ENCODE measurements at regions not wholly inside any gene's neighbourhood (a gene's known extent, or its start where the extent isn't known, plus 50 kb on each side); places are given as distances from the start of the nearest gene placed in this dataset.

DNA sequence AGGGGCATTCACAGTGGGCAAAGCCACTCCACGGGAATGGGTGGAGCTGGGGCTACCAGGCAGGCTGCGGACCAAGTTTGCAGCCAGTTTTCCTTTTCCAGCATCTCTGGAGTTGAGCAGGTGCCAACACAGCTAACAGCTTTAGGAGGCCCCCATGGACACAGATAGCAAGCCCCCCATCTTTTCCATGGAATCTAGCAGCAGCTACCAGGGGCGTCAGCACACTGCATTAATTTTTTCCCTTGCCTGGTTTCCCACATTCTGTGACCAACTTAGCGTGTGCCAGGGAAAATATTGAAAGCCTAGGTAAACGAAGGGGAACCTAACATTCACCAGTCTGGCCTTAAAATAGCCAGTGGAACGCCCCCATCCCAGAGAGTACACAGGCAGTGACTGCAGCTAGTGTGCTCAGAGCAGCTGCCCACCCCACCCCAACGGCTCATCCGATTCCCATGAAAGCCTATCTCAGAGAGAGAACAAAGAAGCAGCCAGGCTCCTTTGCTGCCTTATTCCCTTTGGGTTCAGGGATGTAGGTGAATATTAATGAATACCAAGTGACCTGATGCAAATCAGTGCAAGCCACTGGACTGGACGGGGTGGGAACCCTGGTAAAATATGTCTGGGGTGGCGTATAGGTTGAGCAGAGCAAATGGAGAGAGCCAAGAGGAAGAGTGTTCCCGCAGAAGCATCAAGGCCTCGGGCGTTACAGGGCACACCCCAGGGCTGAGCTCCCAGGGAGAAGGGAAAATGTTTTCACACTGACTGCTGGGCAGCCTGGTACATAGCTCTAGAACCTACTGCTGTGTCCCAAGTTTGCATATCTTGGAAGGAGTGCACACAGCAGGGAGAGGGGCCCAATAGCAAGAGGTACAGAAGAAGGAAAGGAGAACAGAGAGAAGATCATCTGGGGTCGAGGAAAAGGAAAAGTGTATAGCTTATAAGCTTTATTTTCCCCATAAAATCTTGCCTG is 73.9 kb upstream of the SOX9 start:
- no peak overlapping the region for H2BK5ac ChIP-seq (ENCODE audit: low read depth, low read length, poor library complexity, severe bottlenecking)
- dilution Hi-C loops (cut with HindIII; ENCODE audit: low sequenced_read_pairs, unreplicated experiment) (no loop called here), intact Hi-C loops (cut with micrococcal nuclease) (no loop called here), in situ Hi-C loops (cut with MboI; ENCODE audit: low sequenced_read_pairs) (no loop called here)
- CTCF ChIA-PET = no interaction called here
- DNase-seq (no peak), ATAC-seq (ENCODE audit: low read depth) (no peak)
- H3K4ac ChIP-seq (ENCODE audit: low read depth, low read length) = no peak overlapping the region
- H3K4me2 ChIP-seq (ENCODE audit: low read depth, low read length) = no peak overlapping the region
- H3K9ac ChIP-seq (ENCODE audit: low read depth, low read length) = no peak overlapping the region
- no peaks in the 10 kb centered on the region for H3K4me1 ChIP-seq (ENCODE audit: control insufficient read depth, insufficient read depth, low read length)
- TF ChIP-seq MAFK (IDR thresholded peaks at IDR 0.05; ENCODE audit: low read depth, low read length) (no peak), CEBPB (IDR thresholded peaks at IDR 0.05; ENCODE audit: low read depth, low read length) (no peak), FOS (IDR thresholded peaks at IDR 0.05; ENCODE audit: low read depth, low read length) (no peak), BHLHE40 (IDR thresholded peaks at IDR 0.05; ENCODE audit: low read depth, low read length) (no peak), CHD1 (IDR thresholded peaks at IDR 0.05; ENCODE audit: low read depth, low read length) (no peak)
- TF ChIP-seq, protein P1, sequence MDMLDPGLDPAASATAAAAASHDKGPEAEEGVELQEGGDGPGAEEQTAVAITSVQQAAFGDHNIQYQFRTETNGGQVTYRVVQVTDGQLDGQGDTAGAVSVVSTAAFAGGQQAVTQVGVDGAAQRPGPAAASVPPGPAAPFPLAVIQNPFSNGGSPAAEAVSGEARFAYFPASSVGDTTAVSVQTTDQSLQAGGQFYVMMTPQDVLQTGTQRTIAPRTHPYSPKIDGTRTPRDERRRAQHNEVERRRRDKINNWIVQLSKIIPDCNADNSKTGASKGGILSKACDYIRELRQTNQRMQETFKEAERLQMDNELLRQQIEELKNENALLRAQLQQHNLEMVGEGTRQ (IDR thresholded peaks at IDR 0.05; ENCODE audit: low read depth, low read length) = no peak
- no peak overlapping the region for H3K18ac ChIP-seq (ENCODE audit: low read depth, low read length)
- no peaks in the 10 kb centered on the region for H3K79me1 ChIP-seq (ENCODE audit: low read depth in 1 of 2, low read length in 2 of 2)
- H3K27ac ChIP-seq (ENCODE audit: insufficient read depth, low read length) = no peak overlapping the region
- H3K9me3 ChIP-seq (ENCODE audit: control insufficient read depth, insufficient read depth, low read length) = no peaks in the 10 kb centered on the region
- H2AK5ac ChIP-seq (ENCODE audit: low read depth, low read length) = no peak overlapping the region
- H3K14ac ChIP-seq (replicated peaks; ENCODE audit: low read depth, low read length) = no peak overlapping the region
- H3K27me3 ChIP-seq (ENCODE audit: control insufficient read depth, insufficient read depth, low read length) = 0 out of 2 replicates have a peak, but pooled peaks cover under 1% of the 10 kb centered on the region
- H3K23ac ChIP-seq (ENCODE audit: low read depth, low read length) = no peak overlapping the region
- H2BK20ac ChIP-seq (ENCODE audit: low read depth, low read length) = no peak overlapping the region
- H4K91ac ChIP-seq (ENCODE audit: insufficient read depth, low read depth, low read length) = no peak overlapping the region
- H3K9me1 ChIP-seq (ENCODE audit: insufficient read depth, low read length) = no peaks in the 10 kb centered on the region; the same call in 1 of the 2 replicates
- no peak overlapping the region for H2BK120ac ChIP-seq (ENCODE audit: low read depth, low read length)
- no peak overlapping the region for H2BK15ac ChIP-seq (ENCODE audit: low read depth, low read length)
- POLR2A ChIA-PET (ENCODE audit: unreplicated experiment) = no interaction called here
- no peaks in the 10 kb centered on the region for H3K36me3 ChIP-seq (ENCODE audit: control insufficient read depth, insufficient read depth, low read length)
- 52% methylated on average over 7 of the region's 14 CpGs; no CpG with 5 or more reads in 1 of the 2 experiments for WGBS, 2 experiments (ENCODE audit: extremely low coverage in 2 of 2, insufficient read length in 1 of 2)
- no peaks in the 10 kb centered on the region for H4K20me1 ChIP-seq (ENCODE audit: insufficient read depth, low read length)
- no peak overlapping the region for H3K4me3 ChIP-seq (ENCODE audit: insufficient read depth, low read depth, low read length)
- no peak overlapping the region for H2AK9ac ChIP-seq (replicated peaks; ENCODE audit: low read depth, low read length, poor library complexity)
- H2AFZ ChIP-seq (replicated peaks; ENCODE audit: low read length, poor library complexity) = no peak overlapping the region
- no peak overlapping the region for H4K5ac ChIP-seq (ENCODE audit: low read depth, low read length)
- no peak overlapping the region for H4K8ac ChIP-seq (ENCODE audit: low read depth in 2 of 2, low read length in 2 of 2)
- no TSS peak for BruUV-seq (replicated peaks)
- no peak overlapping the region for H3K56ac ChIP-seq (ENCODE audit: extremely low read depth, insufficient read depth, low read length)

All from IMR-90 (cell line).